GM18907 (cell line): ENCODE measurements at regions not wholly inside any gene's neighbourhood (a gene's known extent, or its start where the extent isn't known, plus 50 kb on each side); places are given as distances from the start of the nearest gene placed in this dataset.

Experiments used
- ATAC-seq: cut with Tn5 transposase; IDR thresholded peaks from one replicate; pipeline ENCODE4 v1.9.1; 2021; ENCODE audit warnings: mild to moderate bottlenecking, moderate library complexity; ENCODE audit not compliant: unreplicated experiment

- ATAC-seq: no peak
Measured at GRCh38 chr17:77706938-77707337, 251.6 kb upstream of the TNRC6C start.

- ATAC-seq: no peak
Measured at GRCh38 chr17:77707546-77707945, 251.0 kb upstream of the TNRC6C start.

- ATAC-seq: no peak
Measured at GRCh38 chr17:77708049-77708448, 250.5 kb upstream of the TNRC6C start.

- no peak for ATAC-seq
Measured at GRCh38 chr17:77708936-77709335, 249.6 kb upstream of the TNRC6C start.

- ATAC-seq: no peak
Measured at GRCh38 chr17:77709594-77709993, 248.9 kb upstream of the TNRC6C start.

GRCh38 chr17:77712578-77712977, 245.9 kb upstream of the TNRC6C start:
- ATAC-seq: no peak

- ATAC-seq: no peak
Measured at GRCh38 chr17:77716289-77716926, 242.1 kb upstream of the TNRC6C start.

- ATAC-seq: no peak
Measured at GRCh38 chr17:77717941-77718668, 240.4 kb upstream of the TNRC6C start.

- ATAC-seq: no peak
Measured at GRCh38 chr17:77718669-77718961, 239.9 kb upstream of the TNRC6C start.

- no peak for ATAC-seq
Measured at GRCh38 chr17:77719806-77720205, 238.7 kb upstream of the TNRC6C start.

GRCh38 chr17:77720946-77721845, 237.3 kb upstream of the TNRC6C start:
- no peak for ATAC-seq

GRCh38 chr17:77721846-77722160, 236.7 kb upstream of the TNRC6C start:
- no peak for ATAC-seq

GRCh38 chr17:77722366-77722765, 236.1 kb upstream of the TNRC6C start:
- ATAC-seq: no peak

GRCh38 chr17:77723071-77723908, 235.2 kb upstream of the TNRC6C start:
- ATAC-seq: no peak

- ATAC-seq: peak; percentile 27
Measured at GRCh38 chr17:77723909-77724875, 234.3 kb upstream of the TNRC6C start.

GRCh38 chr17:77724876-77725615, 233.5 kb upstream of the TNRC6C start:
- peak; percentile 68 for ATAC-seq

- ATAC-seq: no peak
Measured at GRCh38 chr17:77725846-77726245, 232.7 kb upstream of the TNRC6C start.

- ATAC-seq: no peak
Measured at GRCh38 chr17:77726549-77727006, 231.9 kb upstream of the TNRC6C start.

GRCh38 chr17:77727037-77727615, 231.4 kb upstream of the TNRC6C start:
- ATAC-seq: no peak
